ENCODE measurements at regions not wholly inside any gene's neighbourhood (a gene's known extent, or its start where the extent isn't known, plus 50 kb on each side); places are given as distances from the start of the nearest gene placed in this dataset.

DNA sequence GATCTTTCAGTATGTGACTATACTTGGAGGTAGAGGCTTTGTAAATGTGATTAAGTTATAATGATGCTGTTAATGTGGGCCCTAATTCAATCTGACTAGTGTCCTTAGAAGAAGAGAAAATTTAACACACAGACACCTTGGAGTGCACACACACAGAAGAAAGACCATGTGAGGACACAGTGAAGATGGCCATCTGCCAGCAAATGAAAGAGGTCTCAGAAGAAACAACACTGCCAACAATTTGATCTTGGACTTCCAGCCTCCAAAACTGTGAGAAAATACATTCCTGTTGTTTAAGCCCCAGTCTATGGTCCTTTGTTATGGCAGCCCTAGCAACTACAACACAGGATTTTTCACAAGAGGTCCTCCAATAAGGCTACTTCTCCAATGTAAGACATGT is 120.9 kb upstream of the ABCB5 start:
- TF ChIP-seq YY1 (IDR thresholded peaks at IDR 0.05; ENCODE audit: insufficient read depth, insufficient read length) (no peak), ZNF274 (IDR thresholded peaks at IDR 0.05; ENCODE audit: low read depth, low read length) (no peak), SUZ12 (IDR thresholded peaks at IDR 0.05; ENCODE audit: extremely low read depth, insufficient read depth, insufficient read length) (no peak)
